WTC11 (cell line): ENCODE measurements at regions not wholly inside any gene's neighbourhood (a gene's known extent, or its start where the extent isn't known, plus 50 kb on each side); places are given as distances from the start of the nearest gene placed in this dataset.

Source experiments
- CREM ChIP-seq: sonication (generic); formaldehyde crosslinking; IDR thresholded peaks from 2 replicates; pipeline ENCODE4 v1.8.1; 2022; ENCODE audit warnings: mild to moderate bottlenecking, missing genetic modification reagents, moderate library complexity
- CTCF ChIP-seq: fragments of 200-600 bp; IDR thresholded peaks from 2 replicates; pipeline ENCODE4 v1.8.0; 2022; ENCODE audit warnings: antibody characterized with exemption
- MYBL2 ChIP-seq: sonication (generic); formaldehyde crosslinking; IDR thresholded peaks from 2 replicates; pipeline ENCODE4 v1.8.1; 2023; ENCODE audit warnings: mild to moderate bottlenecking, moderate library complexity, missing genetic modification reagents
- NFYB ChIP-seq: sonication (generic); formaldehyde crosslinking; conservative IDR thresholded peaks from 2 replicates; pipeline ENCODE4 v1.8.0; 2022; ENCODE audit warnings: low read depth, missing genetic modification reagents
- NR2C2 ChIP-seq: sonication (generic); formaldehyde crosslinking; IDR thresholded peaks from 2 replicates; pipeline ENCODE4 v1.8.0; 2022; ENCODE audit warnings: mild to moderate bottlenecking, missing genetic modification reagents
- ZNF121 ChIP-seq: sonication (generic); formaldehyde crosslinking; IDR thresholded peaks from 2 replicates; pipeline ENCODE4 v1.8.0; 2023; ENCODE audit warnings: missing genetic modification reagents

DNA sequence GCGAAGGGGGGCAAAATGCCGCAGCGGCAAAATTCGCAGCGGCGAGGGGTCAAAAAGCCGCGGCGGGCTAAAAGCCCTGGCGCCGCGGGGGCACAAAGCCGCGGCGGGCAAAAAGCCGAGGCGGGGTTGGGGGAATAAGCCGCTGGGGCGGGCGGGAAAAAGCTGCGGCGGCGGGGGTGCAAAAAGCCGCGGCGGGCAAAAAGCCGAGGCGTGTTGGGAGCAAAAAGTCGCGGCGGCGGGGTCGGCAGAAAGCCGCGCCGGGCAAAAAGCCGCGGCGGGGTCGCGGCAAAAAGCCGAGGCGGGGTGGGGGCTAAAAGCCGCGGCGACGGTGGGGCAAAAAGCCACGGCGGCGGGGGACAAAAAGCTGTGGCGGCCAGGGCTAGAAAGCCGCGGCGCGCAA is 3902.5 kb downstream of the SRGAP2C start:
- TF ChIP-seq ZNF121 (no peak), CTCF (no peak), MYBL2 (CRISPR knock-in tag) (no peak), NR2C2 (CRISPR knock-in tag) (no peak), CREM (CRISPR knock-in tag) (no peak), NFYB (no peak)
